ENCODE measurements at regions not wholly inside any gene's neighbourhood (a gene's known extent, or its start where the extent isn't known, plus 50 kb on each side); places are given as distances from the start of the nearest gene placed in this dataset.

- intact Hi-C loops (cut with DNase I): no loop called here
- peak overlapping the region in 1 of 4 donors; percentile 37 for H3K27ac ChIP-seq
- 72 to 77% methylated on average over 3 of the region's 3 CpGs for WGBS, 2 donors
- DNase-seq: no peak
- no peak for TF ChIP-seq POLR2A (IDR thresholded peaks at IDR 0.05)
- TF ChIP-seq EP300 (IDR thresholded peaks at IDR 0.05): no peak
- TF ChIP-seq POLR2AphosphoS5 (IDR thresholded peaks at IDR 0.05): no peak
- TF ChIP-seq CTCF (IDR thresholded peaks at IDR 0.05): no peak
- H3K9me3 ChIP-seq: no peaks in the 10 kb centered on the region
- H3K4me1 ChIP-seq: peaks cover 0 to 8% (median 2%) of the 10 kb centered on the region in 4 donors
- no peaks in the 10 kb centered on the region for H3K36me3 ChIP-seq
- no peak overlapping the region for H3K4me3 ChIP-seq
- no peaks in the 10 kb centered on the region for H3K27me3 ChIP-seq
These were observed 82.5 kb downstream of the PALM2AKAP2 start for GRCh38 chr9:109862452-109862851.

- Histone ChIP-seq H3K4me3 (no peak overlapping the region), H3K9me3 (no peaks in the 10 kb centered on the region), H3K27ac (no peak overlapping the region), H3K36me3 (no peaks in the 10 kb centered on the region), H3K4me1 (peaks cover 0 to 23% (median 9%) of the 10 kb centered on the region in 4 donors), H3K27me3 (no peaks in the 10 kb centered on the region)
- intact Hi-C loops (cut with DNase I): no loop called here
- no peak for TF ChIP-seq EP300 (IDR thresholded peaks at IDR 0.05)
- no peak for TF ChIP-seq CTCF (IDR thresholded peaks at IDR 0.05)
- no peak for TF ChIP-seq POLR2AphosphoS5 (IDR thresholded peaks at IDR 0.05)
- no peak for TF ChIP-seq POLR2A (IDR thresholded peaks at IDR 0.05)
- 84 to 91% methylated on average over 3 of the region's 3 CpGs for WGBS, 2 donors
- no peak for DNase-seq
These were observed 84.0 kb downstream of the PALM2AKAP2 start for GRCh38 chr9:109863961-109864360.

- no peak for TF ChIP-seq CTCF (IDR thresholded peaks at IDR 0.05)
- TF ChIP-seq EP300 (IDR thresholded peaks at IDR 0.05): no peak
- TF ChIP-seq POLR2A (IDR thresholded peaks at IDR 0.05): no peak
- no peak for TF ChIP-seq POLR2AphosphoS5 (IDR thresholded peaks at IDR 0.05)
- no peak for DNase-seq
- Histone ChIP-seq H3K27me3 (no peaks in the 10 kb centered on the region), H3K36me3 (no peaks in the 10 kb centered on the region), H3K4me3 (no peak overlapping the region), H3K9me3 (no peaks in the 10 kb centered on the region), H3K4me1 (peaks cover 0 to 25% (median 10%) of the 10 kb centered on the region in 4 donors), H3K27ac (no peak overlapping the region)
- intact Hi-C loops (cut with DNase I): no loop called here
These were observed 85.5 kb downstream of the PALM2AKAP2 start for GRCh38 chr9:109865521-109865920.

GRCh38 chr9:109868207-109868606 lies 88.2 kb downstream of the PALM2AKAP2 start:
- Histone ChIP-seq H3K4me1 (peaks cover 0 to 25% (median 10%) of the 10 kb centered on the region in 4 donors), H3K9me3 (no peaks in the 10 kb centered on the region), H3K36me3 (no peaks in the 10 kb centered on the region), H3K4me3 (no peak overlapping the region), H3K27me3 (no peaks in the 10 kb centered on the region), H3K27ac (no peak overlapping the region)
- intact Hi-C loops (cut with DNase I): no loop called here
- no peak for TF ChIP-seq POLR2A (IDR thresholded peaks at IDR 0.05)
- no peak for TF ChIP-seq EP300 (IDR thresholded peaks at IDR 0.05)
- TF ChIP-seq CTCF (IDR thresholded peaks at IDR 0.05): no peak
- TF ChIP-seq POLR2AphosphoS5 (IDR thresholded peaks at IDR 0.05): no peak
- DNase-seq: no peak
- WGBS, 2 donors: 76 to 84% methylated on average over 4 of the region's 4 CpGs

GRCh38 chr9:109868722-109869121 lies 88.7 kb downstream of the PALM2AKAP2 start:
- 70 to 71% methylated on average over 3 of the region's 3 CpGs for WGBS, 2 donors
- TF ChIP-seq CTCF (IDR thresholded peaks at IDR 0.05): no peak
- TF ChIP-seq POLR2AphosphoS5 (IDR thresholded peaks at IDR 0.05): no peak
- no peak for TF ChIP-seq POLR2A (IDR thresholded peaks at IDR 0.05)
- TF ChIP-seq EP300 (IDR thresholded peaks at IDR 0.05): no peak
- no peak for DNase-seq
- intact Hi-C loops (cut with DNase I): no loop called here
- Histone ChIP-seq H3K27ac (no peak overlapping the region), H3K4me1 (peaks cover 0 to 25% (median 10%) of the 10 kb centered on the region in 4 donors), H3K9me3 (no peaks in the 10 kb centered on the region), H3K4me3 (no peak overlapping the region), H3K36me3 (no peaks in the 10 kb centered on the region), H3K27me3 (no peaks in the 10 kb centered on the region)
